GM18505 (cell line): ENCODE measurements at regions not wholly inside any gene's neighbourhood (a gene's known extent, or its start where the extent isn't known, plus 50 kb on each side); places are given as distances from the start of the nearest gene placed in this dataset.

ENCODE experiments used
- ATAC-seq: cut with Tn5 transposase; IDR thresholded peaks from one replicate; pipeline ENCODE4 v1.9.1; 2021; ENCODE audit not compliant: unreplicated experiment
- POLR2A ChIP-seq: IDR thresholded peaks from 4 replicates; pipeline ENCODE4 v1.6.1; 2011; ENCODE audit warnings: borderline replicate concordance; ENCODE audit not compliant: insufficient read depth, insufficient read length; ENCODE audit errors: extremely low read depth

DNA sequence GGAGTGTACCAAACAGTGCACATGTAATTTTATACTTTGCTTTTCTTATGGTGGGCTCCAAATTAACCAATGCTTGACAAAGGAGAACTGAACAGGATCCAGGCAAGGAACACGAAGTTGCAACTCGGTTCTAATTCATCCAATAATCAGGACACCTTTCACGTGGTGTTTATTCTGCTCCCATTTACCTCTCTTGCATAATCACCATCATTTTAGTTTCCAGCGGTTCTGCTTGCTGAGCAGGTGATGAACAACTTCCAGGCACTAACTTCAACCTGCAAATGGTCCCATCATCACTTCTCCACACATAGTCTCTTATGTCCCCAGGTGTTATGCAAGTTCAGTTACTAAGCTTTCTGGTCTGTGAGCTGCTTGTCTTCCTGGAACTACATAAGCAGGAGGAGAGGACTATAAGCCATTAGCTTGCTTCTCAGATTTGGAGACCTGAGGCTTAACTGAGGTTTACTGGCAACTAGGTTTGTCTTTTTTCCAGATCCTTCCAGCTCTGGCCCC, 326.8 kb upstream of the SLC30A5 start:
- ATAC-seq = no peak
- TF ChIP-seq POLR2A = no peak

DNA sequence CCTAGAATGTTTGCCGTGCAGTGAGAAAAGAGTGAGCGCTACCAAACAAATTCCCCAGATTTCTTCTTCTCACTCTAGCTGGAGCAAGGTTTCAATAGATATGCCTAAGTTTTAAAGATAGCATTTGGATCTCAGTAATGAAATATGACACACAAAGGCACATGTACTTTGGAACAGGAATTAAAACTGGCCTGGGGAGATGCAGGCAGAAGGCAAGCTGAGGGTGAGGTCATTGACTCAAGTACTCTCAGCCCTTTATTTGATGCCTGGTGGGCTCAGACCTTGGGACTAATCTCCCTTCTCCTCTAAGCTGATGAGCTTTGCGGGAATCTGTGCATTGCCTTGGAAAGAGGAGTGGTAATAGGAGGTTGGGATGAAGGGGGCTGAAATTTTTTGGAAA, 323.3 kb upstream of the SLC30A5 start:
- ATAC-seq = no peak
- TF ChIP-seq POLR2A = no peak

DNA sequence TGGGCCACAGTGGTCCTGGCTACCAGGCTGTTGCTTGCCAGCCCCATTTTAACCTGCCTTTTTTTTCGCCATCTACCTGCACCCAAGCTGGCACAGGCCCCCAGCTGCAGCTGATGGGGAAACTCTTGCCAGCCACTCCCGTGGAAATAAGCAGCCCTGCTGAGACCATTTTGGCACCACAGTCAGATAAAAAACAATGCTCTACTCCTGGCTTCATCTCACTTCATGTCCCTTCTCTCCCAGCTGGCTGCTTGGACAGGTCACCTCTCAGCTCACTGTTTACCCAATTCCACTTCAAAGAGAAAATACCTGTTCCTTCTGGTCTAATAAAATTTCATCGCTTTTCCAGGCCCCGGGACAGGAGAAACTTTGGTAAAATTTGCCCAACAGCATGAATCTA, 322.6 kb upstream of the SLC30A5 start:
- no peak for TF ChIP-seq POLR2A
- no peak for ATAC-seq

DNA sequence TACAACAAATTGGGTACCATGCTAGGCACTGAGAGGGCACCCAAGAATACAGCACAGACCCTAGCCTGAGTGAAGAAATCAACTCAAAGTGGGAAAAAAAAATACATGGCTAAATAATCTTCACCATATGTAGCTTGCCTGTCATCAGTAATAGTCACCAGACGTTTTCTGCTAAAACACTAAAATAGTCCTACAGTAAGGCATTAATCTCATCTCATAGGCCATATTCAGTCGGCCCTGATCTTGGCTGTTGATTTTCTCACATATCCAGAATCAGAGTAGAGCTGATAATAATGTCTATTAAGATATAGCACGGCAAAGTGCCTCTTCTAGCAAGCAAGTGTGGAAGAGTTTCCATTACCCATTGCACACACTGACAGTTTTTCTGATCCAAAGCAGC, 322.1 kb upstream of the SLC30A5 start:
- TF ChIP-seq POLR2A = no peak
- no peak for ATAC-seq

DNA sequence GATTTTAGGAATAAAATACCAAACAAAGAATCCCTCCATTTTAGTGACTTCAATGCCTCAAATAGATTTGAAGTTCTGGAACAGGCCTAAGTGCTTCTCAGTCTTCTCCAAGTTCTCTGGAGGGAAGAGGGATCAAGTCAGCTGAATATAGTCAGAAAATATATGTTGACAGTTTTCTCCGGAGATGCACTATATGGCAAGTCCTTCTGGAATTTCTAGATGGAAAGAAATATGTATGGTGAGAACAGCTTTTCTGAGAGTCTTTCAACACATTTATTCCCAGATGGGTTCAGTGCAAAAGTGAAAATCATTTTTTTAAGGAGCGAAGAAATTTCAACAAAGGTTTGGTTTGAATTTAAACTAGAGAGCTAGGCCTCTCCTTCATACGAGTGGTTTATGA, 317.4 kb upstream of the SLC30A5 start:
- no peak for ATAC-seq
- TF ChIP-seq POLR2A = no peak

DNA sequence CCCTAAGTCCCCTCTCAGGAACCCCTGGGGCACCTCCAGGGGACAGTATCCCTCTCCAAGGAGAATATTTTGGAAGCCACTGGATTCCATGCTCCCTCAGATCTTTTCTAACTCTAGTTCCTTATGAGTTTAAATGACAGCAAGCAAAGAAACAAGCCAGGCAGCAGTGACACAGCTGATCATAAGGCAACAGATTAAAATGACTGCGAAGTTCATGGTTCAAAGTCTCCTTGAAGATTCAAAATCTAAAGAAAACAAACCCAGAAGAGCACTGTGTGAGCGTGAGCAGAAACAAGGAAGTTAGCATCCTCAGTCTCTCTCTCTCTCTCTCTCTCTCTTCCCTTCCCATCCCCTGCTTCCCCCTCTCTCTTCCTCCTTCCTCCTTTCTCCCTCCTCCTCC, 316.7 kb upstream of the SLC30A5 start:
- no peak for TF ChIP-seq POLR2A
- no peak for ATAC-seq

DNA sequence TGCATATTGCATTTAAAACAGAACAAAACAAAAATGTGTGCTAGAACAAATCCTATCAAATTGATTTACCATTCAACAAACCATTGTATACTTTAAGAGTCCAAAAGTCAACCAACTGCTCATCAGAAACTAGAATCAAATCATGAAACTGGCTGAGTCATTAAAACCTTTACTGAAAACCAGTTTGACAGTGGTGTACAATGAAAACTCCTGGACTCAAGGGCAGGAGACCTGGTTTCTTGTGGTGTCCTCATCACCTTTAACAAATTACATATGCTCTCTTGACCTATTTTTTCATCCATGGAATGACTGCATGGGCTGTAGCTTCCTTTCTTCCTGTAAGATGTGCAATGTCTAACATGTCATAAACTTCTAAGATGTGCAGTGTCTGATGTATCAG, 315.3 kb upstream of the SLC30A5 start:
- no peak for TF ChIP-seq POLR2A
- no peak for ATAC-seq

DNA sequence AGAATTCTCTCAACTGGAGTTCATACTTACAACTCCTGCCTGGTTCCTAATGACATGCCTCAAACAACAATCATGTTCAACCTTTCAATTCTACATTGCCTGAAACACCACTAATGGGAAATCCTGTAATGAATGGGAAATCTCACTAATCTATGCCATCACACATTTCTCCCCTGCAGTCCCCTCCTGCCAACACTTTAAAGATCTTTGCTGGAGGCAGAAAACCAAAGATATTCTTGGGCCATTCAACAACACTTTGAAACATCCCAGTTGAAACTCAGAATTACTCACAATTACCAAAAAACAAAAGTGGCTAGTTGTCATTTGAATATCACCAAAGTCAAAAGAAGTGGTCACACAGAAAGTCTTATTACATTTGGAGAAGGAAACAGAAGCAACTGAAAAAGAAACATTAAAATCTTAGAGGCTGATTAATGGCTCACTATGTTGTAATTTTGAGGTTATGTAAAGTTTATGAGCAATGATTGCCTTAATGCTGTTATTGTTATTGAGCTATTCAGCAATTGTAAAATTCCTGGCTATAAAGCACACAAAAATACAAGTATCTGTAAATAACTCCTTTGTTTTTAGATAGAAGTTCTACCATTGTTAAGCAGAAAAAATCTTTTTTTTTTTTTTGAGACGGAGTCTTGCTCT, 313.4 kb upstream of the SLC30A5 start:
- no peak for ATAC-seq
- no peak for TF ChIP-seq POLR2A

DNA sequence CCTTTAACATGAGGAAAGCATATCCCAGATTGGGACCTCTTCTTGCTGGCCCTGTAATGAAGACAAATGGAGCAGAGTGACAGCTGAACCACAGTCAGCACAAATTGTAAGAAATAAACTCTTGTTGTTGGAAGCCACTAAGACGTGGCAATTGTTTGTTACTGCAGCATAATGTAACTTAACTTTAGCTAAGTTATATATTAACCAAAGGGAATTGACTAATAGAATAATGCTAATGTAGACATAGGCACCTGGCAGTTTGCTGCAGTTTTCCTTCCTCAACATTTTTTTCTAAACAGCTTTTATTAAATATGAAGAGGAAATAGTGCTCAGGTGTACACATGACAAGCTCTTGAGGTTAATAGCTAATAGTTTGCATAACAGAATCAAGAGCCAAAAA, 300.7 kb upstream of the SLC30A5 start:
- no peak for ATAC-seq
- no peak for TF ChIP-seq POLR2A

DNA sequence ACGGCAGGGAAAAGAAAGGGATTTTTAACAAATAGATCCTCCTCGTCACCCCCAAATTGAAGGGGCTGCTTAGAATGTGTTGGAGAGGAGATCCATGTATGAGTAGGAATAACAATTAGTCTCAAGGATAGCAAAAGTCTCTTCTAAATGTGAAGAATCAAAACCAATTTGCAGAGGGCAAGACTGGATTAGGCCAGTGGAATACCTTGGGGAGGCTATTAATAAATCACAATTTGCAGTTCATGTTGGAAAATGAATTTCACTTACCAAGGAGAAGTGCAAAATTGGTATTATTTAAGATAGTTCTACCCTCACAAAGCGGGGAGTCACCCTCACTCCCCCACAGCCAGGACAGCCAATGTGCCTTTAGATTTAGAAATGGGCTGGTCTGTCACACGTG, 299.8 kb upstream of the SLC30A5 start:
- ATAC-seq = no peak
- TF ChIP-seq POLR2A = no peak

DNA sequence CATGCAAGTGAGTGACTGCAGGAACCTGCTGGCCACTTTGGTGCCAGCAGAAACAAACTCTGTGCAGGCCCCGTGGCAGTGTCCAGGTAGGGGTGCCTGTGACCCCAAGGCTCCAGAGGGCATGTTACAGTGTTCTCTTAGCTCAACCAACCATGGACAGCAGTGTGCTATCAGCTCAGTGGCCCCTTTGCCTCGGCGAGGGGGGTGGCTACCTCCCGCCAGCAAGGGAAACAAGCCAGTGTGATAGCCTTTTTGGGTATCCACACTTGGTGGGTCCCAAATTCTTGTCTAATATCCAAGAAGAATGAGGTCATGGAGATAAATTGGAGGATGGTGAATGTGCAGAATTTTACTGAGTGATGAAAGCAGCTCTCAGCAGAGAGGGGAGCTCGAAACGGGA, 298.6 kb upstream of the SLC30A5 start:
- TF ChIP-seq POLR2A = no peak
- ATAC-seq = no peak

DNA sequence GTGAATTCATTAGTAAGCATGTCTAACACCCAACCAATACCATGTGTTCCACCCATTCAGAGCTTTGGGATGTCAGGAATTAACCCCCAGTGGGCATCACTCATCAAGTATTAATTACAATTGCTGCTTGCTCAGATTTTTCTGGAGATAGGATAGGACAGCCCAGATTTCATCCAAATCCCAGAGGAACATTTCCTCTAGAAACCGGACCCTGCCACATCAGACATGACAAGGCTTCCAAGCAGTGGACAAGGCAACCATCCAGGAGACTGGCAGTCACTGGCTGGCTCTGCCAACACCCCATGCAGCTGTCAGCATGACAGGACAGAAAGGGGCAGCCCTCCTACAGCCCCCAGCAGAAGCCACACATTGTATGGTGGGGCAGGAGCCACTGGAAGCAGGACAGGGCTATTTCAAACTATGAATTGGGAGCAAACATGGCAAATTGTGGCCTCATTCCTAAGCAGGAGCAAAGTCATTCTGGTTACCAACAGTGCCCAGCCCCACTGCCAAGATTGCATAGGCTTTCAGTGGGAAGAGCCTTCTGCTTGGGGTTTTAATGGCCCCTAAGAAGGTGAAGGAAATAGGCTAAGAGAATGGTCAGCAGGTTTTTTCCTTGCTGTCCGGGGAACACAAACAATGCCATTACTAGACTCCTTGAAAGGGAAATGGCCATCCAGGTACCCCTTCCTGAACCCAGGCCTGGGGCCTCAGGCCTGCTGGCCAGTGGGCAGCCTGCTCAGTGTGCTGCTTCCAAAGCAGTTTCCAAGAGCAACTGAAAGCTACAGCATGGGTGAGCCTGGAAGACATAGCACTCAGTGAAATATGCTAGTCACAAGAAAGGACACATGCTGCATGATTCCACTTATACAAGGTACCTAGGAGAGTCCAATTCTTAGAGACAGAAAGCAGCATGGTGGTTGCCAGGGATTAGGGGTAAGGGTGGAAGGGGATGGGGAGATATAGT, 294.7 kb upstream of the SLC30A5 start:
- no peak for TF ChIP-seq POLR2A
- ATAC-seq = no peak

DNA sequence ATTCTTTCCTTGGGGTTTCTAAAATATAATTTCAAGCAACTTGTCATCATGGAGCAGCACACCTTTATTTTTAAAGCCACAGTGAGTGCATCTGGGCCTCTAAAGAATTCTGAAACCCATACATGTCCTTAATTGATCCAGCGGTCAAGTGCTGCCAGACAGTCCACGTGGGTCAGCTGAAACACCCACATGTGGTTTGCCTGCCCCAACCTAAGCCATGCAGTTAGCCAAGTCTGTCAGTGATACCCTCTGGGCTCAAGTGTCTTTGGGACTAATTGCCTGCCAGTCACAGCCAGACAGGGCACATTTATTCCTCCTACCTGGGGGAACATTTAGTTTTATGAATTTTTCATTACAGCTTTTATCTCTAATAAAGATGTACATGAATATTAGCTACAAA, 291.4 kb upstream of the SLC30A5 start:
- no peak for ATAC-seq
- no peak for TF ChIP-seq POLR2A

DNA sequence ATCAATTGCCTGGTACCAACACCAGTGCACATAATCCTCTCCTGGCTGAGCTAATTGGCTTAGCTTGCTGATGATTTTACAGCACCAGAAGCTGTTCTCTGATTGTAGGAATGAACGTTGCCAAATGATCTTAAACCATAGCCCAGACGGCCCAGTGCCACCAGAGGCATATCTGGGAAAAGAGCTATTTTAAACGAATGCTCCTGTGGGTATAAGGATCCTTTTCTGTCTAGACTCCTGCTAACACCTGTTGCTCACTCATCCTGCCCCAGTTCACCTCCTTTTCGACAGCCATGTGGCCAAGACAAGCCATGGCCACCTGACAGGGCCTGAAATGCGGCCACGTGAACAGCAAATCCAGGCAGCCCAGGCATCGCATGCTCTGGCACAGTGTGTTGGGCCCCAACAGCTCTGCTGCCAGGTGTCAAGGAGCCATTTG, 289.9 kb upstream of the SLC30A5 start:
- ATAC-seq = no peak
- no peak for TF ChIP-seq POLR2A
